DMS 273 (cell line): ENCODE measurements at regions not wholly inside any gene's neighbourhood (a gene's known extent, or its start where the extent isn't known, plus 50 kb on each side); places are given as distances from the start of the nearest gene placed in this dataset.
A peak's percentile ranks its signal among the peaks of the same experiment; 100 is the strongest.
"Not testable (repeated sequence)": the region's sequence is repeated elsewhere in the genome, so short reads cannot be mapped to it uniquely, and the experiment has no call there.

Experiments used
- DNase-seq: peaks from one replicate; lab custom pipeline; 2025; ENCODE audit not compliant: unreplicated experiment; lab: John Stamatoyannopoulos, UW

GRCh38 chr10:57605948-57606485 is 661.7 kb downstream of the IPMK start:
- no peak for DNase-seq

GRCh38 chr10:57599440-57599839 is 668.3 kb downstream of the IPMK start:
- DNase-seq, result no peak

- no peak for DNase-seq
Measured at GRCh38 chr10:57593983-57594573, 673.6 kb downstream of the IPMK start.

GRCh38 chr10:57579926-57580325 is 687.8 kb downstream of the IPMK start:
- peak; percentile 14 for DNase-seq

GRCh38 chr10:57562211-57562610 is 705.5 kb downstream of the IPMK start:
- no peak for DNase-seq

- not testable (repeated sequence) for DNase-seq
Measured at GRCh38 chr10:57551774-57552173, 715.9 kb downstream of the IPMK start.

GRCh38 chr10:57535306-57535705 is 732.4 kb downstream of the IPMK start:
- DNase-seq, result no peak

- DNase-seq, result no peak
Measured at GRCh38 chr10:57513637-57514036, 754.1 kb downstream of the IPMK start.

- DNase-seq, result no peak
Measured at GRCh38 chr10:57507788-57508187, 759.9 kb downstream of the IPMK start.

GRCh38 chr10:57506414-57507094 is 761.1 kb downstream of the IPMK start:
- DNase-seq, result no peak

- no peak for DNase-seq
Measured at GRCh38 chr10:57494486-57494885, 773.2 kb downstream of the IPMK start.

GRCh38 chr10:57482259-57482658 is 785.4 kb downstream of the IPMK start:
- DNase-seq, result no peak

- DNase-seq, result no peak
Measured at GRCh38 chr10:57472823-57473619, 794.7 kb downstream of the IPMK start.

- DNase-seq, result no peak
Measured at GRCh38 chr10:57468894-57469432, 798.7 kb downstream of the IPMK start.

- DNase-seq, result no peak
Measured at GRCh38 chr10:57465155-57465554, 802.5 kb downstream of the IPMK start.

GRCh38 chr10:57460540-57460939 is 807.2 kb downstream of the IPMK start:
- DNase-seq, result no peak

- no peak for DNase-seq
Measured at GRCh38 chr10:57457972-57458512, 809.7 kb downstream of the IPMK start.

GRCh38 chr10:57430376-57430775 is 837.3 kb downstream of the IPMK start:
- no peak for DNase-seq

GRCh38 chr10:57420881-57421280 is 846.8 kb downstream of the IPMK start:
- DNase-seq, result no peak

- DNase-seq, result no peak
Measured at GRCh38 chr10:57418476-57418875, 849.2 kb downstream of the IPMK start.

- no peak for DNase-seq
Measured at GRCh38 chr10:57395923-57396322, 871.8 kb downstream of the IPMK start.
